ENCODE measurements at regions not wholly inside any gene's neighbourhood (a gene's known extent, or its start where the extent isn't known, plus 50 kb on each side); places are given as distances from the start of the nearest gene placed in this dataset.

DNA sequence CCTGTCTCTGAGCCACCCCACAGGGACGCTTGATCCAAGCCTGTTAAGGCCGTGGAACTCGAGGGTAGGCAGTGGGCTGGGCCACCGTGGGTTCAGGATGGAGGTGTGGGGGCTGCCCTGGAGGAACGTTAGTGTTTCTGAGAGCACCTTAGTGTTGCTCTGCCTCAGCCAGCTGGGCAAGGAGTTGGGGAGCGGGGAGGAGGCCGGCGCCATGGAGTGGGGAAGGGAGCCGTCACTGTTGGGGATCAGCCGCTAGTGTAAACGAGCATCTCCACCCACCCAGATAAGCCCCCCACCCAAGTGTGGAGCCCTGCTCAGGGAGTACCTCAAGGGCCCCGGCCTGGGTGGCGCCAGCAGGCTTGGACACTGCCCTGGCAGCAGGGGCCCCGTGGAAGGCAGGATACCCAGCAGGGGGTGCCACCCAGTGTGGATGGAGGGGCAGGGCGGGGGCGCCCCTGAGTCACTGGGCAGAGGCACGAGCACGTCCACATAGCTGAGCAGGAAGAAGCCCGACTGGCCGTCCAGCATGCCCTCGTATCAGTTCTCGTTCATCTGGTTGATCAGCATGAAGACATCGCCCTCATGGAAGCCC, 98.6 kb downstream of the KPNA2 start:
- TF ChIP-seq, protein P1, sequence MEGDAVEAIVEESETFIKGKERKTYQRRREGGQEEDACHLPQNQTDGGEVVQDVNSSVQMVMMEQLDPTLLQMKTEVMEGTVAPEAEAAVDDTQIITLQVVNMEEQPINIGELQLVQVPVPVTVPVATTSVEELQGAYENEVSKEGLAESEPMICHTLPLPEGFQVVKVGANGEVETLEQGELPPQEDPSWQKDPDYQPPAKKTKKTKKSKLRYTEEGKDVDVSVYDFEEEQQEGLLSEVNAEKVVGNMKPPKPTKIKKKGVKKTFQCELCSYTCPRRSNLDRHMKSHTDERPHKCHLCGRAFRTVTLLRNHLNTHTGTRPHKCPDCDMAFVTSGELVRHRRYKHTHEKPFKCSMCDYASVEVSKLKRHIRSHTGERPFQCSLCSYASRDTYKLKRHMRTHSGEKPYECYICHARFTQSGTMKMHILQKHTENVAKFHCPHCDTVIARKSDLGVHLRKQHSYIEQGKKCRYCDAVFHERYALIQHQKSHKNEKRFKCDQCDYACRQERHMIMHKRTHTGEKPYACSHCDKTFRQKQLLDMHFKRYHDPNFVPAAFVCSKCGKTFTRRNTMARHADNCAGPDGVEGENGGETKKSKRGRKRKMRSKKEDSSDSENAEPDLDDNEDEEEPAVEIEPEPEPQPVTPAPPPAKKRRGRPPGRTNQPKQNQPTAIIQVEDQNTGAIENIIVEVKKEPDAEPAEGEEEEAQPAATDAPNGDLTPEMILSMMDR (IDR thresholded peaks at IDR 0.05), result no peak
- TF ChIP-seq POLR2A (IDR thresholded peaks at IDR 0.05), result no peak

Measured in adrenal gland (tissue), 5 donors.